Left renal pelvis (tissue), 4 donors: ENCODE measurements at regions not wholly inside any gene's neighbourhood (a gene's known extent, or its start where the extent isn't known, plus 50 kb on each side); places are given as distances from the start of the nearest gene placed in this dataset.

ENCODE experiments used
- DNase-seq, 4 donors: peaks; one replicate each; pipeline ENCODE4 v3.0.0-alpha.2; 2013; ENCODE audit warnings: low read depth in 4 of 4, low spot score in 3 of 4

DNA sequence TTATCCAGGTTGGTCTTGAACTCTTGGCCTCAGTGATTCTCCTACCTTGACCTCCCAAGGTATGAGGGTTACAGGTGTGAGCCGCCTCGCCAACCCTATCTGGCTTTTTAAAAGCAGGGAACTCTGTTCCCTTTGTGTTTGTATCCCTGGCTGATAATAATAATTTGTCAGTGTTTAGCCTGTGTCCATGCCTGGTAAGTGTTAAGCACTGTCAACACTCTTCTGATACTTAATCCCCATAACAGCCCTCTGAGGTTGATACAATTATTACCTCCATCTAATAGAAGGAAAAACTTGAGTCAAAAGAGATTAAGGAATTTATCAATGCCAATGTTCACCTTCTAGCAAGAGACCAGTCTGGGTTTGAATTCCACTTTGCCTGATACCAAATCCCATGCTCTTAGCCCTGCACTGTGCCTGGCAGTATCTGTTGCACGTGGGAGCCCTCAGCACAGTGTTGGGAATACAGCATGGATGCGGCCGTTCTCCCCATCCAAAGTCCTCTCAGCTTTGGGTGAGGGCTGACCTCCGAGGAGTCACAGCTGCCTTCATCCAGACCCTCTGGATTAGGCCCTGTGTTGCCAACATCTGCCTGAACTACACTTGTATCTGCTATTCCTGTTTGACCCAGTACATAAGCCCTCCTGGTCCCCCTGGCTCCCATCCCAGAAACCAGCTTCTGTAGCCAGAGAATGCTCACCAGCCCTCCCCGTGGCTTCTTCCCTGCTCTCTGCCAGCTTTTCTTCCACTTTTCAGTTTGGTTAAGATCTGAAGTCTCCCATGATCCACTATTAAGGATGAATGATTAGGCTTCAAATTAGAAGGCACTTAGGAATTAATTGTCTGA, 335.6 kb upstream of the ASIC2 start:
- no peak for DNase-seq

DNA sequence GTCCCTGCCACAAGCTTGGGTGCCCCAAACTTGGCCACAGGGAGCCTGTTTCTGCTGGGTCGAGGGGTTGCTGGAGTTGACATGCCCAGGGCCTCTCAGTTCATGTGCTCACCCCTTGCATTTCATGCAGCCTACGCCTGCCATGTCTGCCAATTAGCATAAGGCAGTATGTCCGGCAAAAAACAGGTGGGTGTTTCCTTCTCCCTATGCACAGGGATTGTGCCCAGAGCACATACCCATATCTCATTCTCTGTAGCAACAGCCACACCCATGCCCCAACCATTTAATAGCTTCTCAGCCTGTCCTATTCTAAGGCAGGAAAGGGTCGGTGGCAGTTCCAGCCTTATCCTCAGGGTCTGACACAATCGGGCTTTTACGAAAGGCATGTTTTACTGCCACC, 340.4 kb upstream of the ASIC2 start:
- no peak for DNase-seq

DNA sequence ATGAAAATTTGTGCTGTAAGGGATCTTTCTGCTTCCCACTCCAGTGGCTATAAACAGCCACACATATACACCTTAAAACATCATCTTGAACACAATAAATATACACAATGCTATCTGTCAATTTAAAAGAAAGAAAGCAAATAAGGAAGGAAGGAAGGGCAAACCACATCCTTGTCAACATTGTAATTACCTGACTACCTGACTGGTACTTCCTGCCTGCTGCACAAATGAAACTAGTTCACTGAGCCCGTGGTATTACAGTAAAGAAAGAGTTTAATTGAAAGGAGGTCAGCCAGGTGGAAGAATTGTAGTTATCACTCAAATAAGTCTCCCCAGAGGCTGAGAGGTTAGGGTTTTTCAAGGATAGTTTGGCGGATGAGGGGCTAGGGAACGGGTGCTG, 344.4 kb upstream of the ASIC2 start:
- DNase-seq: no peak

DNA sequence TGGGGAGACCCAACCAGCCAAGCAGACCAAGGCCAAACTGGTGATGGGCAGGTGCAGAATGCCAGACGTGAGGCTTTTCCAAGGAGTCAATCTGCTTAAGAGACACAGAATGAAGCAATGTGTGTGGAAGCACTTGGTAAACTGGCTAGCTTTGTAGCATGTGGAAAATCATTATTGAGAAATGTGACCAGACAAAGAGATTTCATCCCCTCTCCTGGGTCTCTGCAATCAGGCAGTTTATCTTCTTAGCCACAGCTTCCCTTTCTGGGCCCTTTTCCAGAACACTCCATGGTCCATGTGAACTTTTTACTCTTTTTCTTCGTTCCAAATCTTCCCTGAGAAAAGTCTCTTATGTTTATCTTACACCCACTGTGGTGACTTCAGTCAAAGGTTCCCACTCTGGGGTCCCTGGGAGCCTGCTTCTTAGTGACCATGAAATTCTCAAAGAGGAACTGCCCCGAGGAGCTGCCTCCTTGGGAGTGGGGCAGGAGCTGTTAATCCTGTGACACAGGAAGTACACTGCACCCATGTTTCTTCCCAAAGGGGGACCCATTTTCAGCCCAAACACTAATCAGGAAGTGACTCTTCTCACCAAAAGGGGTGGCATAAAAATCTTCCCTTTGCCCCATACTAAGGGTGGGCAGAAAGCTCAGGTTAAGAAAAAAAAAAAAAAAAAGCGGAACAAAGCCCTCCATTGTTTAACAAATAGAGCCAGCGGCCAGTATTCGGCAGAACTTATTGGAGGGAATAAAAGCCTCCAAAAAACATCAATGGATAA, 346.2 kb upstream of the ASIC2 start:
- no peak for DNase-seq

DNA sequence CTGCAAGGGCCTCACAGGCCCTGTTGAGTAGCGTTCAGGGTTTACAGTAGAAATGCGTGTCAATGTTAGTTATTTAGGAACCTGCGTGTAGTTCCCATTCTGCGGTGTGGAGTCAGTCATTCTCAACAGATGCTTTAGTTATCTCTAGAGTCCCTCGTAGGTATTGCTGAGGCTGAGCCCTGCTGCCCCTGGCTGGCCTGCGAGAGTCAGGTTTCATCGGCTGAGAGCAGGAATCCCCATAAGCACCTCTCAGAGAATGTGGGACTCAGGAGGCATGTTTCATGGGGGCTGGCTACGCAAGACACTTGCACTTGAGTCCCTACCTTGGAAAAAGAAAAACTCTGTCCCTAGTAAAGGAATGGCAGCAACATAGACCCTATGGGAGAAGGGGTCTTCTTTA, 347.5 kb upstream of the ASIC2 start:
- no peak for DNase-seq

DNA sequence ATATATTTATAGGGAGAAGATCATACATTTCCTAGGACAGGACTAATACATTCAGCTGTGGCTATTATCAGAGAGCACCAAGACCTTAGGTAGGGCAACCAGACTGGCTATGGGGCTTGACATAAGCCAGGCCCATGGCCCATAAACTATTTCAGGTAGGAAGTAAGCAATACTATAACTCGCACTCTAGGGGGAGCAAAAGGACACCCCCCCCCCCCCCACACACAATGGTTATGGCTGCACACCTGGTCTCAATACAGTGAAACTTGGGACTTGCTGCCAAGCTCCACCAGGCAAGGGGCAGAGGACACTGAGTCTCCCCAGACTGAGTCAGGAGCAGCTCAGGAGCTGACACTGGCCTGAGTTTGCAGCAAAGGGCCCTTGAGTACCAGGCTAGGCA, 348.9 kb upstream of the ASIC2 start:
- no peak for DNase-seq

DNA sequence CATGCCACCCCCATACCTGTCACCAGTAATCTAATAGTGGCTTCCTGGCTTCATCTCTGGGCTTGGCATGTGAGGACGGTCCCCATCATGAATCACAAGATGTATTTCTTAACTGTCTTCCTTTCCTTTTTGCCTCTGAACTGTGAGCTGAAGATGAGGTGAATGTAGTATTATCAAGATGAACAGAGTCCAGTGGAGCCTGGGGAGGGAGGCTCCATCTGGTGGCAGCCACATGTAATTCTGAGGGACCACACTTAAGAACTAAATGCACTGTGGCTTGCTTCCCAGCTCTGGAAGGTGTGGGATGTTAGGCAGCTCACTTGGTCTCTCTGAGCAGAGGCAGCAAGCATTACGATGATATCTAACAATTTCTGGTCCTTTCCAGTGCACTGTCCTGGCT, 354.9 kb upstream of the ASIC2 start:
- peak in 1 of 4 donors; percentile 8 for DNase-seq

DNA sequence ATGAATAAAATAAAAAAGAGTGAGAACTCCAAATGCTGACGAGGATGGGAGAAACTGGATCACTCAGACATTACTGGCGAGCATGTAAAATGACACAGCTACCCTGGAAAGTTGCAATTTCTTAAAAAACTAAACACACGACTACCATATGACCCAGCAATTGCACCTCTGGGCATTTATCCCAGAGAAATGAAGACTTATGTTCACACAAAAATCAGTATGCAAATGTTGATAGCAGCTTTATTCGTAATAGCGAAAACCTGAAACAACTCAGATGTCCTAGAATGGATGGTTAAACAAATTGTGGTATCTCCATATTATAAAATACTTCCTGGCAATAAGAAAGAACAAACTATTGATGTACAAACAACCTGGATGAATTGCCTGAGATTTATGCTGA, 357.2 kb upstream of the ASIC2 start:
- no peak for DNase-seq

DNA sequence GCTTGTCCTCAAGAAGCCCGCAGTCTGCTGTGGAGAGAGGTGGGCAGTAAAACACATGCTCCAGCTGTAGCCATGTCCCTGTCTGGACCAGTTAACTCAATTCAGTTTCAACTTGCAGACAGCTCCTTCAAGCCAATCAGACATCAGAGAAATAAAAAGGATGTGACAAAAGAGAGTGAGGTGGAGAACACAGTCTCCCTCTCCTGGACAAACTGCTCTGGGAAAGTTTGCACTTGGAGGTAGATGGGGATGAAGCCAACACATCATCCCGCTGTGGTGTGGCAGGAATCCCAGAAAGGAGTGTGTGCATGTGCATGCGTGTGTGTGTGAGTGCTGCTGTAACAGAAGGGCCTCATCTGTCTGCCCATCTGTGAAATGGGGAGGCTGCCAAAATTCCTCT, 358.6 kb upstream of the ASIC2 start:
- DNase-seq: no peak

DNA sequence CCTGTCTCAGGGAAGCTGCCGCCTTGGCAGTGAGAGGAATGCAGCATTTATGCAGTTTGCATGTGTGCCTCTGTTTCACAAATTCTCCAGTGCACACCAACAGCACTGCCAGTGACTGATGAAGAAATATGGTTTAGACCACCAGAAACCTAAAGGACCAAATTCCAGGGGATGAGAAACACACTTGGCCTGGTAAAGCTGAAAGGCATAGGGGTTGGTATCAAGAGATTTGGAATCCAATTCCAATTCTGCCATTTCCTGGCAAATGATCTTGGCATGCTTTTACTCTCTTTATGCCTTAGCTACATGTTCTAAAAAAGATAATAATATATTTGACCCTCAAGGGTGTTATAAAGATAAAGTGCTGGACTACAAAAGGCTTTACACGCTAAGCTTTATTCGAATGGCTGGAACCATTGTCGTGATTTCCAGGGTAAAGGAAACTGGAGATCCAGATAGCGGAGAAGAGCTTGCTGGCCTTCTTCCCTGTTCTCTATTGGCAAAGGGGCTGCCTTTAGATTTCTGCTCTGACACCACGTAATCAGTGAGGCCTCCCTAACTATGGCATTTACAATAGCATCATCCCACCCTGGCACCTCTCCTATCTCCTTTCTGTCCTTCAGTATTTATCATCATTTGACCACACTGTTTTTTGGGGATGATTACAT, 359.8 kb upstream of the ASIC2 start:
- no peak for DNase-seq

DNA sequence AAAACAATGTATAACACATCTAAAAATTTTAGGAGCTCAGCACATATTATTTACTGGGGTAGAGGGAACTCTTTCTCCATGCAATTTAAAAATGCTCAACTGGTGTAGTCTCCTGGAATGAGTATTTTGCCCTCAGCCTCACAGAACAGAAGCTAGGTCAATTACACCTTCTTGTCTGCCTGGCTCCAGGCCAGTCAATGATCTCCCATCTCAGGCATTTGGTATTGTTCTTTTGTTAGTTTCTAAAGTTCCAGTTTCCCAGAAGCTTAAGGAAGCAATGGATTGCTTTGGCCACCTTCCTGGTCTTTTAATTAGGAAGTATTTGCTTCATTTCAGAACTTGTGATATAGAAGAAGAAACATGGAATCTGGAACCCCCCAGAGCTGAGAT, 360.3 kb upstream of the ASIC2 start:
- DNase-seq: no peak

DNA sequence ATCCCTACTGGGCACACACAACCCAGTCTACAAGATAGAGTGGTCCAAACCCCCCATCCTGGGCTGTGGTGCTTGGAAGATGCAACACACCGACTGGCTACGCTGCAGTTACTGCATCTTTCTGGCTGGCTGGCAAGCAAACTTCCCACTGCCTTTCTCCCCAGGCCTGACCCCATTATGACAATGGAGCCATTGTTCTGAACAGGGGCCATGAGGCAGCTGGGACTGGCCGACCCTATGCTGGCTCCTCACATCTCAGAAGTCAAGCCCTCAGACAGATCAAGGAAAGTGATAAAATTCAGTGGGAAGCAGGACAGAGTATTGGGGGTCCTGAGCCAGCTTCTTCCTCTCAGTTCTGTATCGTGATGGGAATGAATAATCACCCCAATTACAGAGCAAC, 364.1 kb upstream of the ASIC2 start:
- DNase-seq: no peak

DNA sequence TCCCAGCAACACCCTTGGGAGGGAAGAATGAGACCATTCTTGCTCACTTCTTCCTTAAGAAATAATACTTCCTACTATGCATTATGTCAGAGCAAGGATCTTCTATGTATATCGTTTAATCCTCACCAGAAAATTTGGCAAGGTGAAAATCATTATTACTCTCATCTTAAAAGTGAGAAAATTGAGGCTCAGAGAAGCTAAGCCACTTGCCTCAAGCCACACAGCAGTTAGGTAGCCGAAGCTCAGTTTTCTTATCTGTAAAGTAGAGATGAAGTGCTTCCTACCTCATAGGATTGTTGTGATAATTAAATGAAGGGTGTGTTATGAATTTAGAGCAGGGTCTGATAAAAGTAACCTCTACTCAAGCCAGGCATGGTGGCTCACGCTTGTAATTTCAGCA, 368.9 kb upstream of the ASIC2 start:
- no peak for DNase-seq

DNA sequence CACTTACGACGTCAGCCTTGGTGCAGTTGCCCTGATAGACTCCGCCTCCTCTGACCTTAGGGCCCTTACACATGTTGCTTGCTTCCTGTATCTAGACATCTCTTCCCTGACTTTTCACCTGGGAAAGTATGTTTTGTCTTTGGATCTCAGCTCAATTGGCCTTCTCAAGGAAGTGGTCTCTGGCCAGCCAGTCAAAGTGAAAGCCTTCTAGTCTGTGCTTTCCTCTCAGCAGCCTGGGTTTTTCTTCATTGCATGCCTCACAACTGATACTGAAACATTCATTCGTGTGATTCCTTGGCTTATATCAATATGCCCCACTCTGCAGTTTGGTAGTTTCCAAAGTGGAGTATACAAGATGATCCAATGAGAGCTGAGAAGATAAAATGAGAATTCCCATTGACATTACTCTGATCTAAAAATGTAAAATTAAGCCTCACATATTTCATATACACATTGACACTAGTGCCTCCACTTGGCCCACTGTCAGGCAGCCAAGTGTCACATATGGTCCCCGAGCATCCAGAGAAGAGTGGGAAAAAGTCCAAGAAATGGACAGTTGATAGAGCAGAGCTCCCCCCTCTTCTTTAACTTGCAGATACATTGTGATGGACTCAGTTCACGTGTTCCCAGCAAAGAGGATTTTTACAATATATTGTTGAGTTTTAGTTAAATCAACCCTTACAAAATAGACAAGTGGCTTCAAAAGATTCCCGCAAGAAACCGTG, 371.2 kb upstream of the ASIC2 start:
- no peak for DNase-seq

DNA sequence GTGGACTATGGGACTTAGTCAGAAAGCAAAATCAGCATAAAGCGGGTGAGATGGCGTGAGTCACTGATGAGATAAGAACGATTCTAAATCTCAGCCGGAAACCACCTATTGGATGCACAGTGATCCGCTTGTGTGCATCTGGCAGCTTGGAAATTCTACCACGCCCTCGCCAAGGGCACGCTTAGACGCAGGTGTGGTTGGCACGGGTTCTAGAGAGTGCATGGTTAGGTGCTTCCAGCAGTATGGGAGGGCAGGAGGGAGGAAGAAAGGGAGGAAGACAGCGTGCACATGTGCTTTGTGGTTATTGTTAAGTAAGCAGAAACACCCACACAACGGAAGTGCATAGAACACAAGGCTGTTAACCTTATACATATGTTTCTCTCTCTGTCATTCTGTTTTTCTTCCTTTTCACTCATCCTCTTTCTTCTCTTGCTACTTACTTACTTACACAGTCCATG, 374.0 kb upstream of the ASIC2 start:
- DNase-seq: no peak

DNA sequence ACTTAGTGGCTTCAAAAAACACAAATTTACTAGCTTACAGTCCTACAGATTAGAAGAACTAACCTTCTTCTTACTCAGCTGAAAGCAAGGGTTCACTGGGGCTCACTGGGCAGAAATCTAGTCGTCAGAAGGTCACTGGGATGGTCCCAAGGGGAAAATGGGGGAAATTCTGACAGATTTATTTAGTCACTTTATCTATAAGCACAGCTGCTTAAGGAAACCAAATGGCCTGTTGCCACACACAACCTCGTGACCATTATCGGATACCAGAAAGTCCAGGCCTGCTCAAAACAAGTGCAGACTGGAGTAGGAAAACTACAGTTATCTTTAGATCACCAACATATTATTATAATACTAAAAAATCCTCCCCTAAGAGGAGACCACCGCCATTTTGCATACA, 374.6 kb upstream of the ASIC2 start:
- no peak for DNase-seq

DNA sequence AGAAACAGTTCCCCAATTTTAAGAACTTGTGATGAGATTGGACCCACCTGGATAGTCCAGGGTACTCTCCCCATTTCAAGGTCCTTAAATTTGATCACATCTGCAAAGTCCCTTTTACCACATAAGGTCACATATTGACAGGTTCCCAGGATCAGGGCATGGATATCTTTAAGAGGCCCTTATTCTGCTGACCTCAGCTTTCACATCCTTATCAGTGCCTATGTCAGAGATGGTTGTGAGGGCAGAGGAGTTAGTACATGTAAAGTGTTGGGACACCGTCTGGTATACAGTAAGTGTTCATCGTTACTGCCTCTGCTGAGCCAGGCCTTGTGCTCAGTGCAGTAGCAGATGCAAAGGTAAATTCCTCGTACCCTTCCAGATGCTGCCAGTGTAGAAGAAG, 375.4 kb upstream of the ASIC2 start:
- DNase-seq: no peak

DNA sequence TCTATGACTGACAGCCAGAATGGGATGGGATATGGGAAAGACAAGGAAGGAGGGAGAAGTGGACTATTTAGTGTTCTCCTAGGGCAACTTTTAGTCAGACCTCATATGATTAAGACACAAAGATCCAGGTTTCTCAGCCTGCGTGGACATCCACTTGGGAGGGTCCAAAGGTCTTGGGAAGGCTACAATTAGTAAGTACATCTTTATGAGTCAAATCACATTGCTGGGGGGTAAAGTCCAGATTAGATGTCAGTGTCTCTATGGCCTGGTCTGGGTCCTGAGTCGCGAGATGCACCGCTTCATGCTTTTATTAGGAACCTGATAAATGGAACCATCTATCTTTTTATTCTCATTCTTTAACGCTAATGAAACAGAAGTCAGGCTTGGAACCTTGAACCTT, 378.4 kb upstream of the ASIC2 start:
- no peak for DNase-seq

DNA sequence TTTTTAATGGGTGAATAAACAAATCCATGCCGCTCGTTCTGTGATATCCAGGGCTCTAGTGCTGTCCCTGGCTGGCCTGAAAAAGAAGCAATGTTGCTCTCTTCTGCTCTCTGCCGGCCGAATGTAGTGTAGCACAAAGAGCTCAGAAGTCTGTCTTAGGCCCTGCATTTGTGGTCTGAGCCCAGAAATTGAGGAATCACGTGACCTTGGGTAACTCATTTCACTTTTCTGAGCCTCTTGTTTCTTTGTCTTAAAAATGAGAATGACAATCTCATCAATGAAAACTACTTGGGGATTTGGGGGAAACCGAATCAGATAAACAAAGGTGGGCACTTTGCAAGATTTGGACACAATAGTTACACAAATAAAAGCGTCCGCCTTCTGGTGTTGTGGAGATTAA, 381.6 kb upstream of the ASIC2 start:
- peak; percentile 10 to 41 (median 28) for DNase-seq

DNA sequence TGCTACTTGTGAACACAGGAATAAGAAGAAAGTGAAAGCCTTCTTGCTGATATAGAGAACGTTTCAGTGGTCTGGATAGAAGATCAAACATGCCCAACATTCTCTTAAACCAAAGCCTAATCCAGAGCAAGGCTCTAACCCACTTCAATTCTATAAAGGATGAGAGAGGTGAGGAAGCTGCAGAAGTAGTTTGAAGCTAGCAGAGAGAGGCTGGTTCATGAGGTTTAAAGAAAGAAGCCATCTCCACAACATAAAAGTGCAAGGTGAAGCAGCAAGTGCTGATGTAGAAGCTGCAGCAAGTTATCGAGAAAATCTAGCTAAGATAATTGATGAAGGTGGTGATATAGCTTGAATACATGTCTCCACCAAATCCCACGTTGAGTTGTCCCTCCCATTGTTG, 383.3 kb upstream of the ASIC2 start:
- no peak for DNase-seq

DNA sequence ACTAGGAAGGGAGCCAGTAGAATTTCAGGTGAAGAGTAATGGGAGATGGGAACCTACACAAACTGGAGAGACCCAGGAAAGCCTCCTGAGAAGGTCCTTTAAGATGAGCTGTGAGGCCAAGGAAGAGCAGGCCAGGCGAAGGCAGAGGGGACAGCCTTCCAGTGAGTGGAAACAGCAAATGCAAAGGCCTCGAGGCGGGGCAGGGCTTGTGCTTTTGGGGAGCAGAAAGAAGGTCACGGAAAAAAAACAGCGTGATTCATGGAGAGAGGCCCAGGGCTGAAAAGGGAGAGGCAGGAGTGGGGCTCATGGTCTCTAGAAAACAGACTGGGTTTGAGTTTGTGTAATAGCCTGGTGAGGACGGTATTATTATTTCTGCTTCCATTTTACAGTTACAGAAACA, 386.5 kb upstream of the ASIC2 start:
- DNase-seq: no peak
